Activated naive CD8-positive, alpha-beta T cell treated with anti-CD3 and anti-CD28 coated beads, Interleukin-2, amount 10 ng/mL, durations not matched to agents 7 days and 5 days (primary cell): ENCODE measurements at regions not wholly inside any gene's neighbourhood (a gene's known extent, or its start where the extent isn't known, plus 50 kb on each side); places are given as distances from the start of the nearest gene placed in this dataset.

Experiments
- ATAC-seq: fragments of 150-1000 bp; cut with Tn5 transposase; one replicate; pipeline ENCODE4 v1.10.0; 2021; ENCODE audit warnings: low read depth, moderate library complexity
- POLR2A ChIA-PET: fragments of 350-600 bp; sonication (Branson Sonifier 250); formaldehyde crosslinking; loops from one replicate; lab custom pipeline; 2021; ENCODE audit warnings: antibody characterized with exemption; lab: Charles Lee
- DNase-seq: peaks from one replicate; pipeline ENCODE4 v3.0.0; 2021
- H3K27ac Mint-ChIP-seq: one replicate; pipeline ENCODE4 v1.8.0; 2022; ENCODE audit warnings: mild to moderate bottlenecking, mixed read lengths
- H3K27me3 Mint-ChIP-seq: one replicate; pipeline ENCODE4 v1.8.0; 2022; ENCODE audit warnings: mild to moderate bottlenecking, moderate library complexity, mixed read lengths
- H3K36me3 Mint-ChIP-seq: one replicate; pipeline ENCODE4 v1.8.0; 2021; ENCODE audit warnings: mild to moderate bottlenecking, mixed read lengths
- H3K4me1 Mint-ChIP-seq: one replicate; pipeline ENCODE4 v1.8.0; 2021; ENCODE audit warnings: mixed read lengths
- H3K4me3 Mint-ChIP-seq: one replicate; pipeline ENCODE4 v1.8.0; 2022; ENCODE audit warnings: mild to moderate bottlenecking, moderate library complexity, mixed read lengths
- H3K9me3 Mint-ChIP-seq: one replicate; pipeline ENCODE4 v1.8.0; 2021; ENCODE audit warnings: mixed read lengths

DNA sequence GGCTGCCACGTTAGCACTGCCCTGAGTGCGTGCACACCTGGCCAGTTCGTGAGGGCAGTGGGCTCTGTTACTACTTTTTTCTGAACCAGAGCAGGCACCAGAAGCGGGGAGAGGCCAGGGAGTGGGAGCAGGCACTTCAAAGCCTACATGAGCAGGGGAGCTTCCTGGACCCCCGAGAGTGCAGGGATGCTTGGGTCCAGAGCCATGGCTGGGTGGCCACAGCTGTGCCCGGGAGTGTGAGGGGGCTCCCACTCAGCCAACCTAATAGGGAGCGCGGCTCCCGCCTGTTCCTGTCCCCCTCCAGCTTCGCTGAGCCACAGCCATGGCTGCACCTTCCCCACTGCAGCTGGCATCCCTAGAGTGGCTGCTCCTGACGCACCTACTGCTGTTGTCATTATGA is 1423.3 kb downstream of the SI start:
- Mint-ChIP-seq H3K4me1 (no peaks in the 10 kb centered on the region), H3K27me3 (no peaks in the 10 kb centered on the region), H3K36me3 (no peaks in the 10 kb centered on the region), H3K4me3 (no peak overlapping the region), H3K9me3 (peaks cover 5% of the 10 kb centered on the region), H3K27ac (no peak overlapping the region)
- ATAC-seq: no peak
- DNase-seq: no peak
- POLR2A ChIA-PET: no interaction called here

DNA sequence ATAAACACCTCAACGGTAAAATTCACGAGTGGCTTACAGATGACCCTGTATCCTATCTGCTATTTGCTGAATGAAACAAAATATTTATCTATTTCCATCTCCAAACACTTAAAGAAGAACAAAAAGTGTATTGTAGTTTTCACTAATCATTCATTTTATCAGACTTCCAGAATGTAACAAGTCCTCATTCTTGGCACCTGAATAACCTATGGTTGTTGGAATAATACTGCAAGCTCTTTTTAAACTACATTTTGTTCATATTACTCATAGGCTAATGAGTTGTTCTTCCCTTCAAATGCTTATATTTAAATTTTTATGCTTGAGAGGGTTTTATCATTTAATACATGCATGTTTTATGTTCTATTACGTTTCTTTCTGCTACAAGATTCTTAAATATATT is 1434.1 kb downstream of the SI start:
- Mint-ChIP-seq H3K36me3 (no peaks in the 10 kb centered on the region), H3K9me3 (peaks cover 5% of the 10 kb centered on the region), H3K4me3 (no peak overlapping the region), H3K27ac (no peak overlapping the region), H3K4me1 (no peaks in the 10 kb centered on the region), H3K27me3 (no peaks in the 10 kb centered on the region)
- POLR2A ChIA-PET: no interaction called here
- ATAC-seq: no peak
- no peak for DNase-seq

DNA sequence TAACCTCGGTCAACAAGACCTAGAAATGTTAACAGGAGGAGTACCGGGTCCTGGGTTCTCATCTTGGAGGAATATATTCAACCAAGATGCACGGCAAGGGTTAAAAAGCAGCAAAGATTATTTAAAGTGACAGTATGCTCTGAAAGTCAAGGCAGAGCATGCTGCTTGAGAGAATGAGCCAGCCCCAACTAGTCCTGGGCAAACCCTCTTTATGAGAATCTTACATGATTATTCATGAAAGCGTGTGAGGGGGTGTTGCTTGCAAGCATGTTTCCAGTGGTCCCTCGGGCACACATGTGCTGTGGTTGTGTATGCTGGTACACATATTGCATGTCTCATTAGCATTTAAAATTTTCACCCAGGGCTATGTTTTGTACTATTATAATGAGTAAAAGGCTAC is 1445.6 kb downstream of the SI start:
- Mint-ChIP-seq H3K36me3 (no peaks in the 10 kb centered on the region), H3K4me1 (no peaks in the 10 kb centered on the region), H3K9me3 (no peaks in the 10 kb centered on the region), H3K4me3 (no peak overlapping the region), H3K27ac (no peak overlapping the region), H3K27me3 (no peaks in the 10 kb centered on the region)
- DNase-seq (no peak), ATAC-seq (no peak)
- POLR2A ChIA-PET: no interaction called here

DNA sequence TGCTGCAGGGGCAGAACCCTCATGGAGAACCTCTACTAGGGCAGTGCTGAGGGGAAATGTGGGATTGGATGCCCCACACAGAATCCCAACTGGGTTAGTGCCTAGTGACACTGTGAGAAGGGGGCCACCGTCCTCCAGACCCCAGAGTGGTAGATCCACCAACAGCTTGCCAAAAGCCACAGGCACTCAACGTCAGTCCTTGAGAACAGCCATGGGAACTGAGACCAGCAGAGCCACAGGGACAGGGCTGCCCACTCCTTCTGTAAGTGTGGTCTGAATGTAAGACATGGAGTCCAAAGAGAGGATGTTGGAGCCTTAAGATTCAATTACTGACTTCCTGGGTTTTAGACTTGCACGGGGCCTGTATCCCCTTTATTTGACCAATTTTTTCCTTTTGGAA is 1451.5 kb downstream of the SI start:
- DNase-seq: no peak
- Mint-ChIP-seq H3K4me1 (no peaks in the 10 kb centered on the region), H3K4me3 (no peak overlapping the region), H3K27ac (no peak overlapping the region), H3K27me3 (no peaks in the 10 kb centered on the region), H3K36me3 (no peaks in the 10 kb centered on the region), H3K9me3 (peaks cover 2% of the 10 kb centered on the region)
- no peak for ATAC-seq
- POLR2A ChIA-PET: no interaction called here

DNA sequence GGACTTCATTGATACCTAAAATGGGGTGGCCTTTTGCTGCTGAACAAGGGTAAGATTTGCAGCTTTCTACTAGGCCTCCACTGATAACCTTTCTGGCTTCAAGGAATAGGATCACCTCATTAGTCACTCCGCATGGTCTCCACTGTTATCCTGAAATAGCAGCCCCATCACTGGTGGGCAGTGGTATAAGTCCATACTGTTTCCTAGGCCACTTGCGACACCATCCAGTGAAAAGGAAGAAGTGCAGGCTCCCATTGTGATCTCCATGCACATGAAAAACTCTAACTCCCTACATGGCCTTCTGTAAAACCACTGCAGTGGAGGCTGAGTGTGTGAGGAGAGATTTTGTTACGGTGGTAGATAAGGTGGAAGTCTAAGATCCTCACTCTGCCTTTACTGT is 1455.9 kb downstream of the SI start:
- DNase-seq (no peak), ATAC-seq (no peak)
- H3K9me3 Mint-ChIP-seq: peaks cover 2% of the 10 kb centered on the region
- no peaks in the 10 kb centered on the region for H3K36me3 Mint-ChIP-seq
- H3K27me3 Mint-ChIP-seq: no peaks in the 10 kb centered on the region
- POLR2A ChIA-PET: no interaction called here
- no peaks in the 10 kb centered on the region for H3K4me1 Mint-ChIP-seq
- H3K4me3 Mint-ChIP-seq: no peak overlapping the region
- H3K27ac Mint-ChIP-seq: no peak overlapping the region

DNA sequence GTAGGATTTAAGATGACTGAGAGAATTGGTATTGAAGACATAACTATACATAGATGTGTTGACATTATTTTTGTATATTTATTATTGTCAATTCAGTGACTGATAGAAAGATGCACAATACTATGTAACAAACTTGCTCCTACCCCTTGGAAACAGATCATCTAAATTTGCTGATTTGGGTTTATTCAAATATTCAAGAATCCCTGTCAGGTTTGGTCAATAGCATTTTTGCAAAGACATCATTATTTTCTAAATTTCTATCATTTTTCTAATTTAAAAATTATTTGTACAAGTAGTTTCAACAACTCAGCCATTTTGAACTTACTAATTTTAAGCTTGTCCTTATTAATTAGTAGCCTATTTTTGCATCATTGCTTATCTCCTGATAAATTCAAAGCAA is 1463.4 kb downstream of the SI start:
- H3K27me3 Mint-ChIP-seq: no peaks in the 10 kb centered on the region

DNA sequence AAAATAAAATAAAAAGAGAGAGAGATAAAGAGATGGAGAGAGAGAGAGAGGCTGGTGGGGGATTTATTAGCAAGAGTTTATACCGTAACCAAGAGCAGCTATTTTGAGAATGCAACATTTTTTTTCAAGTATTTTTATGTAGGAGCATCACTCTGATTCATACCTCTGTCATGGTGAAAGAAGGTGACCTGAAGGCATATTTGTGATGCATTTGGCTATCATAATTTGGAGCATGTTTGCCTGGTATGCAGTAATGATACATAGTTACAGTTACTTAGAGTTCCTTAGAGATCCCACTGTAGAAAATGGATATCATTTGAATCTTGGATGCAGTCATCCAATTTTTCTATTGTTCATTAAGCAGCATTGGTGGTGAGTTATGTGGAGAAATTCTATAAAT is 1472.4 kb downstream of the SI start:
- H3K27ac Mint-ChIP-seq: no peak overlapping the region
- no peak for DNase-seq
- POLR2A ChIA-PET: no interaction called here
- H3K4me3 Mint-ChIP-seq: no peak overlapping the region
- no peaks in the 10 kb centered on the region for H3K27me3 Mint-ChIP-seq
- ATAC-seq: no peak
- no peaks in the 10 kb centered on the region for H3K9me3 Mint-ChIP-seq
- no peaks in the 10 kb centered on the region for H3K4me1 Mint-ChIP-seq
- no peaks in the 10 kb centered on the region for H3K36me3 Mint-ChIP-seq

More for the DNA sequence above, 1463.4 kb downstream of the SI start:
- Mint-ChIP-seq H3K4me1 (no peaks in the 10 kb centered on the region), H3K9me3 (no peaks in the 10 kb centered on the region), H3K4me3 (no peak overlapping the region), H3K27ac (no peak overlapping the region), H3K36me3 (no peaks in the 10 kb centered on the region)
- no peak for DNase-seq
- POLR2A ChIA-PET: no interaction called here
- no peak for ATAC-seq

DNA sequence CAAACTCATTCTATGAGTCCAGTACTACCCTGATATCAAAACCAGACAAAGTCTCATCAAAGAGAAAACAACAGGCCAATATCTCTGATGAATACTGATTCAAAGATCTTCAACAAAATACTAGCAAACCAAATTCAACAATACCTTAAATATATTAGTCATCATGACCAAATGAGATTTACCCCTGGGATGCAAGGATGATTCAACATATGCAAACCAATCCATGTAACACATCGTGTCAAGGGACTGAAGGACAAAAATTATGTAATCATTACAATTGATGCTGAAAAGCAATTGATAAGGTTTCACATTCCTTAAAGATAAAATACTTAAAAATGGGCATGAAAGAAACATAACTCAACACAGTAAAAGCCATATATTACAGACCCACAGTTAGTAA is 1476.9 kb downstream of the SI start:
- no peaks in the 10 kb centered on the region for H3K4me1 Mint-ChIP-seq
- POLR2A ChIA-PET: no interaction called here
- H3K9me3 Mint-ChIP-seq: peaks cover 2% of the 10 kb centered on the region
- H3K27ac Mint-ChIP-seq: no peak overlapping the region
- H3K36me3 Mint-ChIP-seq: no peaks in the 10 kb centered on the region
- H3K4me3 Mint-ChIP-seq: no peak overlapping the region
- H3K27me3 Mint-ChIP-seq: no peaks in the 10 kb centered on the region
- DNase-seq: no peak
- no peak for ATAC-seq

DNA sequence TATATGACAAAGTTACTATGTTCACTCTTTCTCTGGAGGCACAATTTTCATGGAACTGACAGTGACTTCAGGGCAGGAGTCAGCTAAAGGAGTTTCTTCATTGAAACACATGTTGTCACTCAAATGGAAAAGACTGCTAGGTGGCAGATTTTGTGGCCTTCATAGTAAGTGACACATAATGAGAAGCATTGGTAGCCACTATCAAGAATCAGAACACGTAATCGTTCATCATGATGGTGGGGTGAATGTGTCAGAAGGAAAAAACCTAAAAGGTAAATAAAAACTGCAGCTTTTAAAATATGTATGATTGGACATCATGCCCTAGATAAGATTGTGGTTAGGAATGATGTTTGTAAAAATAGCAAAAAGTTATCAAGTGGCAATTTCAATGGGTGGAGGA is 1491.0 kb downstream of the SI start:
- H3K27ac Mint-ChIP-seq: no peak overlapping the region
- no peaks in the 10 kb centered on the region for H3K4me1 Mint-ChIP-seq
- H3K4me3 Mint-ChIP-seq: no peak overlapping the region
- ATAC-seq (no peak), DNase-seq (no peak)
- POLR2A ChIA-PET: no interaction called here
- peaks cover 7% of the 10 kb centered on the region for H3K9me3 Mint-ChIP-seq
- no peaks in the 10 kb centered on the region for H3K36me3 Mint-ChIP-seq
- H3K27me3 Mint-ChIP-seq: no peaks in the 10 kb centered on the region

DNA sequence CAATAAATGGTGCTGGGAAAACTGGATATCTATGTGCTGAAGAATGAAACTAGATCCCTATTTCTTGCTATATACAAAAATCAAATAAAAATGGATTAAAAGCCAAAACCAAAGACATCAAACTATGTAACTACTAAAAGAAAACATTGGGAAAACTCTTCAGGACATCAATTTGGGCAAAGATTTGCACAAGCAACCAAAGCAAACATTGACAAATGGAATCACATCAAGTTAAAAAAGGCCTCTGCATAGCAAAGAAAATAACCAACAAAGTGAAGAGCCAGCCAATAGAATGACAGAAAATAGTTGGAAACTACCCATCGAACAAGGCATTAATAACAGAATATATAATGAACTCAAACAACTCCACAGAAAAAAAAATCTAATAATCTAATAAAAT is 1495.3 kb downstream of the SI start:
- Mint-ChIP-seq H3K27me3 (no peaks in the 10 kb centered on the region), H3K9me3 (peaks cover 6% of the 10 kb centered on the region), H3K27ac (no peak overlapping the region), H3K4me3 (no peak overlapping the region), H3K4me1 (no peaks in the 10 kb centered on the region), H3K36me3 (no peaks in the 10 kb centered on the region)
- POLR2A ChIA-PET: no interaction called here
- DNase-seq: no peak
- no peak for ATAC-seq

DNA sequence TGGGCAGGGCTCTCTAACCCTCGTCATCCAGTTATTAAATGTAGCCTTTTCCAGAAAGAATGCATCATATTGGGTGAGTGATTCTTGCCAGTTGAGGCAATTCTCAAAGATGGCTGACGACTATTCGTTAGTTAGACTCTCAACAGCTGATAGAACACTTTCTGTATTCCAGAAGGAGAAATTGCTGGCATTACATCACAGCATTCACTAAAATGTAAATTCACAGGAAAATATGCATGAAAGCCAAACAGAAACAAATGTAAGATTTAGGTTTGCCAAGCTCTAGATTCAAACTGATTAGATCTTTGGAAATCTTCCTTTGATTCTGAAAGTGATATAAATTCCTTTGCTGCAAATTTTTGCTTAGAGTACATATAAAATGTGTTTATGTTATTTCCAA is 1501.0 kb downstream of the SI start:
- Mint-ChIP-seq H3K4me1 (no peaks in the 10 kb centered on the region), H3K27ac (no peak overlapping the region), H3K36me3 (no peaks in the 10 kb centered on the region), H3K4me3 (no peak overlapping the region), H3K9me3 (peaks cover 2% of the 10 kb centered on the region), H3K27me3 (no peaks in the 10 kb centered on the region)
- DNase-seq: no peak
- POLR2A ChIA-PET: no interaction called here
- ATAC-seq: no peak

DNA sequence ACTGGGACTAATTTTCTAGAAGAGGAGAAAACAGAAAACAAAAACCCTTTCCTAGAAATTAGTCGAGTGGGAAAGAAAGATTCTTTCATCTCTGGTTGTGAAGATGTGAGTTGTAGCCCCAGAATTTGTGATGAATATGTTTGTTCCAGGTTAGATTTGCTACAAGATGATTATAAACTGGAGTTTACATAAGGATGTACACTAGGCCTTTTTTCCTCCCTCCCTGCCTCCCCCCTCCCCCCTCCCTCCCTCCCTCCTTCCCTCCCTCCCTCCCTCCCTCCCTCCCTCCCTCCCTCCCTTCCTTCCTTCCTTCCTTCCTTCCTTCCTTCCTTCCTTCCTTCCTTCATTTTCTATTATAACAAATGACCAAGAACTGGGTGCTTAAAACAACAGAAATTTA is 1502.0 kb downstream of the SI start:
- H3K4me3 Mint-ChIP-seq: no peak overlapping the region
- peaks cover 6% of the 10 kb centered on the region for H3K9me3 Mint-ChIP-seq
- H3K27ac Mint-ChIP-seq: no peak overlapping the region
- DNase-seq (no peak), ATAC-seq (no peak)
- POLR2A ChIA-PET: no interaction called here
- no peaks in the 10 kb centered on the region for H3K36me3 Mint-ChIP-seq
- no peaks in the 10 kb centered on the region for H3K27me3 Mint-ChIP-seq
- no peaks in the 10 kb centered on the region for H3K4me1 Mint-ChIP-seq

DNA sequence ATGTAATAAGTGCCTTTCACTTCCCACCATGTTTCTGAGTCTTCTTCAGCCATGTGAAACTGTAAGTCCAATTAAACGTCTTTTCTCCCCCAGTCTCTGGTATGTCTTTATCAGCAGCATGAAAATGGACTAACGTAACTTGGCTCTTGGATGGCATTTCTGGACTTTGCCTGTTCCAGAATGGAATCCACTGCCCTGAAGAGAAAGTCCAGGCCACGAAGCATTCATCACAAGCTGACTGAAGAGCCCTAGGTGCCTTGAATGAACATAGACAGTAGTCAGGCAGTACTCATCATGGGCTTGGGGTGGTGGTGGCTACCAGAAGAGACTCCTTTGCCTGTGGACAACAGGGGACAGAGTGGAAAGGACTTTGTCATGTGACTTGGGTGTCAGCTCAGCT is 1505.0 kb downstream of the SI start:
- Mint-ChIP-seq H3K36me3 (no peaks in the 10 kb centered on the region), H3K27me3 (no peaks in the 10 kb centered on the region), H3K4me1 (no peaks in the 10 kb centered on the region), H3K9me3 (peaks cover 10% of the 10 kb centered on the region), H3K4me3 (no peak overlapping the region), H3K27ac (no peak overlapping the region)
- DNase-seq (no peak), ATAC-seq (no peak)
- POLR2A ChIA-PET: no interaction called here

DNA sequence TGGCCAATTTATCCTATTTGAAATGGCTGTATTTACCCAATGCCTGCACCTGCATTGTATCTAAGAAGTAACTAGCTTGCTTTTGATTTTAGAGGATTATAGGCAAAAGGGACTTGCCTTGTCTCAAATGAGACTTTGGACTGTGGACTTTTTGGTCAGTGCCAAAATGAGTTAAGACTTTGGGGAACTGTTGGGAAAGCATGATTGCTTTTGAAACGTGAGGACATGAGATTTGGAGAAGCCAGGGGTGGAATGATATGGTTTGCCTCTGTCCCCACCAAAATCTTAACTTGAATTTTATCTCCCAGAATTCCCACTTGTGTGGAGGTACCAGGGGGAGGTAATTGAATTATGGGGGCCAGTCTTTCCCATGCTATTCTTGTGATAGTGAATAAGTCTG is 1505.4 kb downstream of the SI start:
- Mint-ChIP-seq H3K27ac (no peak overlapping the region), H3K36me3 (no peaks in the 10 kb centered on the region), H3K4me3 (no peak overlapping the region), H3K9me3 (peaks cover 10% of the 10 kb centered on the region), H3K4me1 (no peaks in the 10 kb centered on the region), H3K27me3 (no peaks in the 10 kb centered on the region)
- POLR2A ChIA-PET: no interaction called here
- DNase-seq (no peak), ATAC-seq (no peak)

DNA sequence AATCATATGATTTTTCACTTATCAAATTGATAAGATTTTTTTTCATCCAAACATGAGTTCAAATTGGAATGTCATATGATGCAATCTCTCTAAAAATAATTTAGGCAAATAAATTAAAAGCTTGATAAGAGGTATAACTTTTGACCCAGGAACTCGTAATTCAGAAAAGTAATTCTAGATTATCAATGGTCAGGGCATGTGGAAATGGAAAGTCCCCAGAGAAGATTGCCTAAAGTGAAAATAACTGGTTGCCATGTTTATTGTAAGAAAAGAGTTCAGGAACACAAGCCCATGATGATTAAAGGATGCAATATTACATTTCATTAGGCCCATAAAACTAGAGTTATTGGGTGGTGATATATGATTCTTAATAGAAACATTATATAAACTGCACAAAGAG is 1514.8 kb downstream of the SI start:
- no peaks in the 10 kb centered on the region for H3K36me3 Mint-ChIP-seq
- ATAC-seq (no peak), DNase-seq (no peak)
- H3K27ac Mint-ChIP-seq: no peak overlapping the region
- H3K27me3 Mint-ChIP-seq: no peaks in the 10 kb centered on the region
- H3K4me1 Mint-ChIP-seq: no peaks in the 10 kb centered on the region
- H3K4me3 Mint-ChIP-seq: no peak overlapping the region
- H3K9me3 Mint-ChIP-seq: no peaks in the 10 kb centered on the region
- POLR2A ChIA-PET: no interaction called here
